Lung (tissue), 11 donors: ENCODE measurements at regions not wholly inside any gene's neighbourhood (a gene's known extent, or its start where the extent isn't known, plus 50 kb on each side); places are given as distances from the start of the nearest gene placed in this dataset.

Source experiments
- ATAC-seq: fragments of 200-7000 bp; cut with Tn5 transposase; one replicate; pipeline ENCODE4 v1.9.1; 2020; ENCODE audit warnings: moderate number of reproducible peaks; ENCODE audit not compliant: insufficient read depth, low FRiP score
- DNase-seq, 3 donors: peaks; one replicate each; pipeline ENCODE4 v3.0.0-alpha.2; 2013 to 2017
- H3K27ac ChIP-seq, 2 donors: one replicate each; pipeline ENCODE4 v1.5.1; 2013; ENCODE audit warnings: mild to moderate bottlenecking in 2 of 2, moderate library complexity in 2 of 2, control low read depth in 1 of 2, inconsistent platforms in 1 of 2, low read depth in 1 of 2, low read length in 1 of 2
- H3K27me3 ChIP-seq, 3 donors: one replicate each; pipeline ENCODE4 v1.5.1; 2013; ENCODE audit warnings: low read length in 2 of 3; ENCODE audit not compliant: control insufficient read depth in 3 of 3, insufficient read depth in 3 of 3
- H3K36me3 ChIP-seq, 4 donors: one replicate each; pipeline ENCODE4 v1.5.1; 2013; ENCODE audit warnings: low read length in 4 of 4, mild to moderate bottlenecking in 1 of 4, moderate library complexity in 1 of 4; ENCODE audit not compliant: control insufficient read depth in 4 of 4, insufficient read depth in 4 of 4
- H3K4me1 ChIP-seq, 5 donors: one replicate each; pipeline ENCODE4 v1.5.1; 2013; ENCODE audit warnings: low read length in 5 of 5, mild to moderate bottlenecking in 2 of 5, moderate library complexity in 1 of 5; ENCODE audit not compliant: control insufficient read depth in 5 of 5, insufficient read depth in 5 of 5
- H3K4me3 ChIP-seq: one replicate; pipeline ENCODE4 v1.5.1; 2013; ENCODE audit warnings: mild to moderate bottlenecking, control low read depth, moderate library complexity
- H3K9ac ChIP-seq, 2 donors: one replicate each; pipeline ENCODE4 v1.5.1; 2013; ENCODE audit warnings: low read length in 2 of 2, control low read depth in 1 of 2; ENCODE audit not compliant: insufficient read depth in 1 of 2
- H3K9me3 ChIP-seq, 4 donors: one replicate each; pipeline ENCODE4 v1.5.1; 2013; ENCODE audit warnings: low read length in 3 of 4, mild to moderate bottlenecking in 1 of 4, moderate library complexity in 1 of 4; ENCODE audit not compliant: control insufficient read depth in 4 of 4, insufficient read depth in 3 of 4
- WGBS, 2 donors: extraction: QIAGEN DNeasy Blood & Tissue Kit; methylation state at CpG; one replicate each; pipeline ENCODE4 v1.1.7; 2013; 5-methylcytosine and 5-hydroxymethylcytosine counted together
- TF ChIP-seq, protein P1 (sequence below): IDR thresholded peaks from 2 replicates; pipeline ENCODE4 v1.5.1; 2012; ENCODE audit warnings: mild to moderate bottlenecking; ENCODE audit errors: control extremely low read depth, extremely low read depth
- donor health status: control.
- donor health status: control.
- donor health status: Bipolar disorder and iron deficiency.
- donor health status: healthy.
- donor health status: DM: yes; HTN: yes; CAD: no.

DNA sequence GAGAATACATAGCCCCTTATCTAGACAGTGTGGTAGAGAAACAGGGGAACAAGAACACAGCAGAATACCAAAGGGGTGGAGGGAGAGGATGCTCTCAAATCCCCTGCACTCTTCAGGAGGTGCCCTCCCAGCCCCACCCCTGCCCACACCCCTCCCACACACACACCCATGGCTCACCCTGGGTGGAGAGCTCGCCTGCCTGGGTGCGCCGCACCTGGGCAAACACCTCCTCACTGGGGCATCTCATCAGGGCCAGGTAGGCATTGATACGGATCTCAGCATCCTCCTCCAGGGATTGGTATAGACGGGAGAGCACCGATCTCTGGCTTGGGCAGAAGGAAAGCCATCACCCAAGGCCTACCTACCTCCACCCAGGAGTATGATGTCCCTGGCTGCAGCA is 95.2 kb downstream of the LITAF start:
- Histone ChIP-seq H3K36me3 (no peaks in the 10 kb centered on the region), H3K4me3 (no peak overlapping the region), H3K9me3 (peaks cover 0 to 3% (median 0%) of the 10 kb centered on the region in 4 donors), H3K4me1 (peaks cover 0 to 10% (median 5%) of the 10 kb centered on the region in 5 donors), H3K9ac (no peak overlapping the region), H3K27me3 (no peaks in the 10 kb centered on the region), H3K27ac (no peak overlapping the region)
- DNase-seq, result no peak
- 92 to 94% methylated on average over 6 of the region's 6 CpGs for WGBS, 2 donors
- TF ChIP-seq, protein P1, sequence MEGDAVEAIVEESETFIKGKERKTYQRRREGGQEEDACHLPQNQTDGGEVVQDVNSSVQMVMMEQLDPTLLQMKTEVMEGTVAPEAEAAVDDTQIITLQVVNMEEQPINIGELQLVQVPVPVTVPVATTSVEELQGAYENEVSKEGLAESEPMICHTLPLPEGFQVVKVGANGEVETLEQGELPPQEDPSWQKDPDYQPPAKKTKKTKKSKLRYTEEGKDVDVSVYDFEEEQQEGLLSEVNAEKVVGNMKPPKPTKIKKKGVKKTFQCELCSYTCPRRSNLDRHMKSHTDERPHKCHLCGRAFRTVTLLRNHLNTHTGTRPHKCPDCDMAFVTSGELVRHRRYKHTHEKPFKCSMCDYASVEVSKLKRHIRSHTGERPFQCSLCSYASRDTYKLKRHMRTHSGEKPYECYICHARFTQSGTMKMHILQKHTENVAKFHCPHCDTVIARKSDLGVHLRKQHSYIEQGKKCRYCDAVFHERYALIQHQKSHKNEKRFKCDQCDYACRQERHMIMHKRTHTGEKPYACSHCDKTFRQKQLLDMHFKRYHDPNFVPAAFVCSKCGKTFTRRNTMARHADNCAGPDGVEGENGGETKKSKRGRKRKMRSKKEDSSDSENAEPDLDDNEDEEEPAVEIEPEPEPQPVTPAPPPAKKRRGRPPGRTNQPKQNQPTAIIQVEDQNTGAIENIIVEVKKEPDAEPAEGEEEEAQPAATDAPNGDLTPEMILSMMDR, result no peak
- no peak for ATAC-seq

DNA sequence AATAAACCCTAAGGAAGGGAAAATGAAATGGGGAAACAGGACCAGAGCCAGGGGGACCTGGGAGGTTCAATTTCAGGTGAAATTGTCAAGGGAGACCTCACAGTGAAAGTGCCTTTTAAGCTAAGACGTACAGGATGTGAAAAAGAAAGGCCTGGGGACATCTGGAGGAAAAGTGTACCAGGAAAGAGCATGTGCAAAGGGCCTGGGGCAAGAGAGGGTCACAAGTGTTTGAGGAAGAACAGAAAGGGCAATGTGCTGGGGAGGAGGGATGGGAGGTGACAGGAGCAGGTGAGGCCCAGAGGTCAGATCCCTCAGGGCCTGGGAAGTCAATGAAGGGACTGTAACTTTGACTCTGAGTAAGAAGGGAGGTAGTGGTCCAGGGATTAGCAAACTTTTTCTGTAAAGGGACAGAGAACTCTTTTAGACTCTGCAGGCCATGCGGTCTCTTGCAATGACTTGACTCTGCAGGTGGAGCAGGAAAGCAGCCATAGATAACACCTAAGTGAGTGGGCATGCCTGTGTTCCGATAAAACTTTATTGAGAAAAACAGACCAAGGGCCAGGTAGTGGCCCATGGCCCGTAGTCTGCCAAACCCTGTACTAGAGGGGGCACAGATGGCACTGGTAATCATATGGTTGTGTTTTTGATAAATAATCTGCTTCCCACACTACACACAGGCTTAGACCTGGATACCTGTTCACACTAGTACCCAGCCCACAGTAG is 93.8 kb downstream of the LITAF start:
- Histone ChIP-seq H3K27me3 (no peaks in the 10 kb centered on the region), H3K4me1 (peaks cover 4 to 25% (median 13%) of the 10 kb centered on the region in 5 donors), H3K27ac (no peak overlapping the region), H3K4me3 (no peak overlapping the region), H3K9ac (no peak overlapping the region), H3K36me3 (no peaks in the 10 kb centered on the region), H3K9me3 (peaks cover 0 to 3% (median 0%) of the 10 kb centered on the region in 4 donors)
- TF ChIP-seq, protein P1, result no peak
- 94 to 97% methylated on average over 4 of the region's 4 CpGs for WGBS, 2 donors
- DNase-seq (no peak), ATAC-seq (no peak)

DNA sequence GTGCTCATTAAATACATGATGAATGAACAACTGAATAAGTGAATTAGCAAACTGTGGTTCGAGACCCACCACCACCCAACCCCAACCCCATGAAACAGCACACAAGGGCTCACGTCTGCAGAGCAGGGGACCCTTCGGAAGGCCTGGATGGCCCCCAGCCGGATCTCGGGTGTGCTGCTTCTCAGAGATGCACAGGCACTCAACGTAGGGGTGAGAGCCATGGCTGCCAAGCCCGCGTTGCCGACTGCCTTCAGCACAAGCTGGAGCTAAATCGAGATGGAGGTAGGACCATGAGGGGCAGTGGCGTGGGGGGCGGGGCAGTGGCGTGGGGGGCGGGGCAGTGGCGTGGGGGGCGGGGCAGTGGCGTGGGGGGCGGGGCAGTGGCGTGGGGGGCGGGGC is 93.2 kb downstream of the LITAF start:
- H3K4me1 ChIP-seq, result peaks cover 4 to 26% (median 13%) of the 10 kb centered on the region in 5 donors
- no peaks in the 10 kb centered on the region for H3K36me3 ChIP-seq
- peaks cover 0 to 3% (median 0%) of the 10 kb centered on the region in 4 donors for H3K9me3 ChIP-seq
- TF ChIP-seq, protein P1, result no peak
- no peaks in the 10 kb centered on the region for H3K27me3 ChIP-seq
- ATAC-seq (no peak), DNase-seq (no peak)
- H3K4me3 ChIP-seq, result no peak overlapping the region
- no peak overlapping the region for H3K27ac ChIP-seq
- WGBS, 2 donors, result 94% methylated on average over 11 to 13 of the region's 20 CpGs
- H3K9ac ChIP-seq, result no peak overlapping the region
